ENCODE measurements at regions not wholly inside any gene's neighbourhood (a gene's known extent, or its start where the extent isn't known, plus 50 kb on each side); places are given as distances from the start of the nearest gene placed in this dataset.
A peak's percentile ranks its signal among the peaks of the same experiment; 100 is the strongest.

- peak; percentile 40 for DNase-seq (ENCODE audit: low read depth)
- no peak for TF ChIP-seq CTCF (conservative IDR thresholded peaks at IDR 0.05; ENCODE audit: low read length)
- no peak overlapping the region for H3K4me3 ChIP-seq (ENCODE audit: low read length)
Measured at GRCh38 chr12:87930033-87930432, 99.2 kb downstream of the C12orf50 start.

GRCh38 chr12:87929346-87929745 is 99.9 kb downstream of the C12orf50 start:
- no peak for DNase-seq (ENCODE audit: low read depth)
- TF ChIP-seq CTCF (conservative IDR thresholded peaks at IDR 0.05; ENCODE audit: low read length) = no peak
- no peak overlapping the region for H3K4me3 ChIP-seq (ENCODE audit: low read length)

GRCh38 chr12:87928031-87928430 is 101.2 kb downstream of the C12orf50 start:
- no peak for TF ChIP-seq CTCF (conservative IDR thresholded peaks at IDR 0.05; ENCODE audit: low read length)
- DNase-seq (ENCODE audit: low read depth) = no peak
- no peak overlapping the region for H3K4me3 ChIP-seq (ENCODE audit: low read length)

- DNase-seq (ENCODE audit: low read depth) = no peak
- TF ChIP-seq CTCF (conservative IDR thresholded peaks at IDR 0.05; ENCODE audit: low read length) = no peak
- no peak overlapping the region for H3K4me3 ChIP-seq (ENCODE audit: low read length)
Measured at GRCh38 chr12:87925021-87925420, 104.2 kb downstream of the C12orf50 start.

- no peak overlapping the region for H3K4me3 ChIP-seq (ENCODE audit: low read length)
- TF ChIP-seq CTCF (conservative IDR thresholded peaks at IDR 0.05; ENCODE audit: low read length) = no peak
- DNase-seq (ENCODE audit: low read depth) = no peak
Measured at GRCh38 chr12:87924149-87924548, 105.1 kb downstream of the C12orf50 start.

- no peak for DNase-seq (ENCODE audit: low read depth)
- no peak for TF ChIP-seq CTCF (conservative IDR thresholded peaks at IDR 0.05; ENCODE audit: low read length)
- H3K4me3 ChIP-seq (ENCODE audit: low read length) = no peak overlapping the region
Measured at GRCh38 chr12:87923361-87923760, 105.8 kb downstream of the C12orf50 start.

- H3K4me3 ChIP-seq (ENCODE audit: low read length) = no peak overlapping the region
- DNase-seq (ENCODE audit: low read depth) = no peak
- TF ChIP-seq CTCF (conservative IDR thresholded peaks at IDR 0.05; ENCODE audit: low read length) = no peak
Measured at GRCh38 chr12:87922736-87923135, 106.5 kb downstream of the C12orf50 start.

All from AG10803 (cell line).